ENCODE measurements at regions not wholly inside any gene's neighbourhood (a gene's known extent, or its start where the extent isn't known, plus 50 kb on each side); places are given as distances from the start of the nearest gene placed in this dataset.

DNA sequence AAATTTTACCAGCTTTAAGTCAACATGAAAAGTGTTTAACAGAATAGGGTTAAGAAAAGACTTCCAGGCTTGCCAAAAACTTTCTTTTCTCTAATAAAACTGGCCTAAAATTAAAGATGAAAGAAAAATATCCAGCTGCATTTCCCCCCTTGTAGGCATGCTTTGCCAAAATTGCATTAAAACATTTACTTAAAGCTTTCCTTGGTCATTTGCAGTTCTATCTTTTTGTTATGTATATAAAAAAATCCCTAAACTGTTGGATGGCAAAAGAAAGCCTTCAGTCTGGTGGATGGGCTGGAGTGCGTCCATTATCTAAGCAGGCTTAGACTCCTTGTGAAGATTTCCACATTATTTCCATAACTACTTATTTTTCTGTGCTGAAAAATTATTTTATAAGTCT is 105.4 kb upstream of the DSEL start:
- DNase-seq: no peak

DNA sequence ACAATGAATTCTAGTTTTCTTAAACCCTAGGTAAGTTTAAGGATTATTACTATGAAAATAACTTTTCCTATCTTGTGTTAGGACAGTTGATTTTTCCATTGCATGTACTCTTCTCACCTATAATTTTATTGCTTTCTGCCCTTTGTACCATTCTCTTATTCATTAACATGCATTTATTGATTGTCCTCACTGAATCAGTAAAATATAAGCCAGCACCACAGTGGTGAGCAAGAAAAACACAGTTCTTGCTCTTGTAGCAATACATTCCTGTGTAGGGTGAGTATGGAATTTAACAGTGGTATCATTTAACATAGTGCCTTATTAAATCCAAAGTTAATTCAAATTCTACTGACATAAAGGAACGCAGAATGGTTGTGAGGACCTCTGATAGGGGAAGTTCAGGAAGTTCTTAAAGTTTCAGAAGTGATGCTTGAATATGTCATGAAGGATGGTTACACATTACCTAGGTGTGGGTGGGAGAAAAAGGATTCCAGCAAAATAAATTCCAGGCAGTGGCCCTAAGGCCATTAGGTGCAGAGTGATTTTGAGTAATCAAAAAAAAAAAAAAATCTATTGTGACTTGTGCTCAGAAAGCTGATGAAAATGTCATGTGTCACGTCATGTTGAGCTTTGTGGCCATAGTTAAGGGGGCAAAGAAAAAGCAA is 104.7 kb upstream of the DSEL start:
- DNase-seq: no peak

DNA sequence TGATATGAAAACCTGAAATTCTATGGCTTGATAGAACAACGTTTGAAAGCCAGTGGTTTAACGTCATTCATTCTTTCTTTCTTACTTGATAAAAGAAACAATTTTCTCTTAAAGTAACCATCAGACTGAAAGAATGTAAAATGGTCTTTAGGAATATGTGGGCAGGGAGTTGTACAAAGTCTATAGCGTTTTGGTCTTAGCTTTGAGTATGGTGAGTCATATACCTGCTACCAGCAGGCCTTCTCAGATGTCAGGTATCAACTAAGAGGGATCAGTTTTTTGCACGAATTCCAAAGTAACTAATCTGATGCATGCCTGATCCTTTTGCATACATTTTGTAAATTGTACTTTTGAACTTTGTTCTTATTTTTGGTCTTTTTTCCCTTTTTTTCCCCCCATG is 101.5 kb upstream of the DSEL start:
- DNase-seq: no peak

DNA sequence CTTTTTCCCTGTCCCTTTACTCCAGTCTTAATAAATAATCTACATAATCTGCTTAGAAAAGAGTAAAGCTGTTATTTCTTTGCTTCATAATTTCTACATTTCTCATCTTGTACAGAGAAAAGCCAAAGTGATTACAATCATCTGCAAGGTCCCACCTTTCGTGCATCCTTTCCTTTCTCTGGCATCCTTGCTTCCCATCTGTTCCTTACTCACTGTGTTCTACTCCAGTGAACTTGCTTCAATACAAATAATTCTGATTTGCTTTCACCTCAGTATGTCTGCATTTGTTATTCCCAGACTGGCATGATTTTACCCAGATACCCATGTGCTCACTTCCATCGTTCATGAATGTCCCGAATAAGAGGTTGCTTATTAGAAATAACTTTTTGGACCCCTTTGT is 99.4 kb upstream of the DSEL start:
- no peak for DNase-seq

DNA sequence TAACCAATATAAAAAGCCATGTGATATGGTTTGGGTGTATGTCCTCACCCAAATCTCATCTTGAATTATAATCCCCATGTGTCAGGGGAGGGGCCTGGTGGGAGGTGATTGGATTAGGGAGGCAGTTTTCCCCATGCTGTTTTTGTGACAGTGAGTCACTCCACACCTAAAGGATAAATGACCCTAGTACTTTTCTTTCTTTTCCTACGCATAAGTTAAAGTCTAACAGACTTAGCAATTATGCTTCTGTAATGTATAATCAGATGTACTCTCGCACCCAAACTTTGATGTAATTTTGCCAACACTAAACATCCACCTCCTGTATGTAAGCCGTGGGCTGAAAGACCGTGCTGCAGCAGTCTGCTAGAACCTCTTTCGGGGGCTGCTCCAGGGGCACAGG is 97.2 kb upstream of the DSEL start:
- no peak for DNase-seq

DNA sequence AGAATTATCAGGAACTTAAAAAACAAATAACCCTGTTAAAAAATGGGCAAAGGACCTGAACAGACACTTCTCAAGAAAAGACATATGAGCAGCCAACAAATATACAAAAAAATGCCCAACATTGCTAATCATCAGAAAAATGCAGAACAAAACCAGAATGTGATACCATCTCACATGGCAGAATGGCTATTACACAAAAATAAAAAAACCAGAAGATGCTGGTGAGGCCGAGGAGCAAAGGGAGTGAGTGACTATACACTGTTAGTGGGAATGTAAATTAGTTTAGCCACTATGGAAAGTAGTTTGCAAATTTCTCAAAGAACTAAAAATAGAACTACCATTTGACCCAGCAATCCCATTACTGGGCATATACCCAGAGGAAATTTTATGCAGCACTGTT is 95.8 kb upstream of the DSEL start:
- no peak for DNase-seq

DNA sequence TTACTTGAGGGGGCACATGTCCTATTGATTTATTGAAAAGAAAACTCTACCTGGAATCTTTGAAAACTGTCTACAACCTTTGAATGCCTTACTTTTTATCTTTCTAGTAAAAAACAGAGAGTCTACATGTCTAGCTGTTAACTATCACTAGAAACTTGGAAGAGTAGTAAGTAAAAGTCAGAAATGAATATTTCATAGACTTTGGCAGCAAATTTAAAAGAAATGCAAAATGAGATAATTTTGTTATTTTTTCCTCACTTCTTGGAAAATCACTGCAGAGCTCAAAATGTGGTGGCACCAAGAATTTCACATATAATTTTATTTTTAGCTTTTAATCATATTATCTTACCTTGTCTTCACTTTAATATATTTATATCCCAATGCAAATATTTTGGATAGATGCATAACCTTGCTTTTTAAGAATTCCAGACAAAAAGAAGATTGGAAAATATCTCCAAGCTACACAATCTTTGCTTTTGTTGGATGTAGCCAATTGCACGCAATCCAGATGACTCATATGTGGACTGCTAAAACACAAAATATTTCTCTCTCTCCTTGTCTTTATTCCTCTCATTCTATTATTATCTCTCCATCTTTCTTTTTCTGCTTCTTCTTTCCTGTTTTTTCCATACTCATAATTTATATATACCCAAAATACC is 92.2 kb upstream of the DSEL start:
- no peak for DNase-seq

DNA sequence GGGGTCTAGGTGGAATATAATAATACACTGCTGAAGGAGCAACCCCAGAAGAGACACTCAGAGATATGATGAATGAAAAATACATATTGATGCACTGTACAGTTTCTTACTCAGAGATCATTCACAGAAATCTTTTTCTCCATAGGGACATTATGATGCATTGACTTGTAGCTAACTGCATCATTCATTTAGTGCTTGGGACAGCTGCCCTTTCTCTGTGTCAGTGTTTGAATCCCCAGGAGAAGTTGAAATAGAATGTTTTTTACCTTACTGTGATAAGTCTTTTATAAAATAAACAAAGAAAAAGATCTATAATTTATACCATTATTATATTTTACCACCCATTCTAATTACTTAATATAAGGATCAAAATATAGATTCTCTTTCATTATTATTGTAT is 91.7 kb upstream of the DSEL start:
- DNase-seq: no peak

DNA sequence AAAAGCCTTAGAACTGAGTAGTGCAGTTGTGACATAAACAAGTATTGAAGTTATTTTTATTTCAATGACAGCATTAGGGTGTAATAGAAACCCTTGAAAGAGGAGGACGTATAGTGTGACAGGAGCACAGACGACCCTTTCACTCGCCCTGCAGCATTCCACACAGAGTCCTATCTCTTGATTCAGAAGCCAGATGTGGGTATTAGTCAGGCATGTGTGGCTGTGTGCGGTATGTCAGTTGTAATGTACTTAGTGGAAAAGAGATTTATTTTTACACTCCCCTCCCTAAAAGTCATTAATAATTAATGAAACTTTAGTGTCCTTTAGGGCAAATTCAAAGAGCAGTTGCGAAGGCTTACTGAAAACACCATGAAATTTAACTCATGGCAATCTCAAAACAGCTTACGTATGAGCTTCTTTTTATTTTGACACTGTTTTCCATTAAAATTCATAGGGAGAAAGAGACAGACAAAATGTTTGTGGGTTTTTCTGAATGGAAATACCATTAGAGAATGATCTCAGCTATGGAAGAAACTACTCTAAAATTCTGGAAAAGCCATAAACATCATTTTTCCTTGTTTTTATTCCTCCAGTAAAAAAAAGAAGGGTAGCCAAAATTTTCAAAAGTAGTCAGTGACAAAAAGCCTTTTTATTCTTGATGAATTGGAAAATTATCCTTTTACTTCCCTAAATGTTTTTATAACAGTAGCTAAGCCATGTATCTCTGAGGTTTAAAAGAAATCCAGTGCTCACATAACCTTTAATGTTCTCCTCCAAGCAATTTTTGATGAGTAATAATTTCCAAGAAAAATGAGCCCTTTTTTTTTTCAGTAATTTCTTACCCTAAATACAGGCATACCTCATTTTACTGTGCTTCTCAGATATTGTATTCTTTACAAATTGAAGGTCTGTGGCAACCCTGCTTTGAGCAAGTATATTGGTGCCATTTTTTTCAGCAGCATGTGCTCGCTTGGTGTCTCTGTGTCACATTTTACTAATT is 84.0 kb upstream of the DSEL start:
- no peak for DNase-seq

DNA sequence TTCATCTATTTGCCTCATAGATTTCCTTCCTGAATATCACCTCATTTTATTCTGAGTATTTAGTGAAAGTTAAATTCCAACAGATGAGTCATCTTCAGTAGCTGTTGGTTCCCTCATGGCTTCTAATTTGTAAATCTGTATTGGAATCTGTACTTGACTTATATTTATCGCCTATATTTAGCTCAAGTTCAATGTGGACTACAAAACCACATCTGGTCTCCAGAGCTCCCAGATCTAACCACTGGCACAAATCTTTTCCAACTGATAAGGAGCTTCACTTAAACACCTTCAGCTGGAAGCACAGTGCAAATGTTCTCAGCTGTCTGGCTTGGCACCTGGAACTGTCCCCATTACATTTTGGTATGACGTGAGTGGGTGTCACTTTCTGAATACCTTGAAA is 82.8 kb upstream of the DSEL start:
- no peak for DNase-seq

DNA sequence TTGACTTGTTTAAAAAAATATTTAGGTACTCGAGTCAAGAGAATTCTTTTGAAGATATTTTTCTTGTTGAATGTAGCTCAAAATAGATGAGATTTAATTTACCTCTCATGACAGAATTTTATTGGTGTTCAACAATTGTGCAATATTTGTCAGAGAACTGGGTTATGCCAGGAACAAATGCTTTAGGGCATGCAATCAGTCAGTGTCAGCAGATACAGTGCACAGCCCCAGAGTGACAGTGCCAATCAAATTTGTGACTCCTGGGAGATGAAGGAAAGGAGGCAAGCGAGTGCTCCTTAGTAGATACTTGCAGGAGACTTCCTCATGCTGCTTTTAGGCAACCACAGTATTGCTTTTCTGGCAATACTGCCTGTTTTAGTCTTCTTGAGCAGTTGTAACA is 81.2 kb upstream of the DSEL start:
- no peak for DNase-seq

DNA sequence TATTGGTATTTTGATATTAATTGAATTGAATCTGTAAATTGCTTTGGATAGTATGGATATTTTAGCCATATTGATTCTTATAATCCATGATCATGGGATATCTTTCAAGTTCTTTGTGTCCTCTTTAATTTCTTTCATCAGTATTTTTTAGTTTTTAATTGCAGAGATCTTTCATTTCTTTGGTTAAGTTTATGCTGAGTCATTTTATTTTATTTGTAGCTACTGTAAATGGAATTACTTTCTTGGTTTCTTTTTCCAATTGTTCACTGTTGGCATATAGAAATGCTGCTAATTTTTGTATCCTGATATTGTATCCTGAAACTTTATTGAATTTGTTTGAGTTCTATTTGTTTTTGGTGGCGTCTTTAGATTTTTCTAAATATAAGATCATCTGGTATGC is 79.5 kb upstream of the DSEL start:
- DNase-seq: no peak

DNA sequence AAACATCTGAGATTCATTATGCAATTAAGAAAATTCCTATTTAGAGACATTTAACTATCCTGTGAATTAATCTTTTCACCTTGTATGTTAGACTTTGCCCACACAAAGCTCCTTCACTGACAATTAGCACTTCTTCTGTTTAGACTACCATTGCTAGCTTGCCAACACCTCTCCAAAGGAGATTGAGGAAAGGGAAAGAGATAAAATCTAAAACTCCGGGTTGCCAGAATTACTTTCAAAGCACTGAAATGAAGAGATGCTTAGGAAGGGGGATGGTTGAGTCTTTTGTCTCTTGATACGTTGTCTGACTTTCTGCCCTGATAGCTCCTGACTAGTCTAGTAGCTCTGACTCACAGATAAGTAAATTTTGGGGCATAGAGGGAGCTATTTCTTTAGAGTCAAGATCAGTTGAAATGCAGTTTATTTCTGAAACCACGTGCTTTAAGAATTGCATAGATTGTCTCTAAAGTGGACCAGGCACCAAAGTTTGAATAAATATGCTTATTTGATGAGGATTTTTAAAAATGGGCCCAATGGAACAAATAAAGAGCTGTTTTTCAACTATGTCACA is 74.1 kb upstream of the DSEL start:
- DNase-seq: no peak

DNA sequence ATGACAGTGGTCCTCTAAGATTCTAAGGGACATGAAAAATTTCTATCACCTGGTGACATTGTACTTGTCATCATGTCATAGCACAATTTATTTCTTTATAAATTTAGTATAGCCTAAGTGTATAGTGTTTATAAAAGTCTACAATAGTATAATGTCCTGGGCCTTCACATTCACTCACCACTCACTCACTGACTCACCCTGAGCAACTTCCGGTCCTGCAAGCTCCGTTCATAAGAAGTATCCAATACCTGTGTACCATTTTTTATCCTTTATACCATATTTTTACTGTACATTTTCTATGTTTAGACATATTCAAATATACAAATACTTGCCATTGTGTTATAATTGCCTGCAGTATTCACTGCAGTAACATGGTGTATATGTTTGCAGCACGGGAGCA is 72.8 kb upstream of the DSEL start:
- DNase-seq: no peak

DNA sequence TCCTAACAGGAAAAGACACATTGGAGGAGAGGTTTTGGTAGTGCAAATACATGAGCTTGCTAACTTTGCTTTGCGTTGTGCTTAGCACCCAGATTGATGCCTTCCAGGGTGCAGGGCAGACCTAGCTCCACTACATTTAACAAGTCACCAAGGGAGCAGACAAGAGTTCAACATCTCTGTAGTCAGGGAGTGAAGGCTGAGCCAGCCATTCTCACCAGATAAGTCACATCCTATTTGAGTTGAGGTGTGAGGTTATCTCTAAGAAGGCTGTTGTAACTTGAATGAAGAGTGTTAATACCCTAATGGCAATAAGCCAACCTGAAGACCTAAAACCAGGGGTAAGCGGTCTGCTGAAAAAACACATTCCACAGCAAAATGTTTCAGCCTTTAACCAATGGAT is 69.6 kb upstream of the DSEL start:
- DNase-seq: no peak

DNA sequence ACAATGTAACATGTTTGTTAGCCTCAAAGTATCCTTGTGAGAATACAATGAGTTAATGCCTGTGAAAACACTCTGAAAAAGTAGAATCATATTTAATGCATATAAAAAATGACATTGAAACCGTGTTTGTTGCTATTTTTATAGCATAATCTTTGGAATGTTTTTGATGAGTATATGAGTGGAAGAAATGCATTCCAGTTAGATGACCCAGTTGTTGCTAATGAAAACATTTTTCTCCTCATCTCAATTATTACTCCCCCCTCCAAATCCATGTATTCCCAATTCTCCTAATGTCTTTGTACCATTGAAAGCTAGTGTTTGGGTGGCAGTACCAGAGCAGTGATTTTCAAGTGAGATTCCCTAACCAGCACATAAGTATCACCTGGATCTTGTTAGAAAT is 67.1 kb upstream of the DSEL start:
- no peak for DNase-seq

DNA sequence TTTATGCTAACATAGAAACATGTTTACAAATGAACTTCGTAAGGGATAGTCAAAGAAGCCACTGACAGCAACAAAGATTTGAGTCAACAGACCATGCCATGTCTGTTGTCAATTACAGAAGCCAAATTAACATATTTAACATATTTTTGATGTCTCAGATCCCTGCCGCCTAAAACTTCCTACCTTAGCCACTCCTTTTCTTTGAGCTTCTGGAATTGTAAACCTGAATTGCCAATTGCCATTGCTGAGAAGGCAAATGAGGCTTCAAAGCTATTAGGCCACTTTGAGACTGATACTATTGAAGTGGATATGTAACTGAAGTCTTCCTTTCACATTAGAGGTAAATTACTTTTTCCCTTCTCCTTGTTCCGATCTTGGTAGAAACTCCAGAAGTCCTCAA is 66.0 kb upstream of the DSEL start:
- DNase-seq: no peak

DNA sequence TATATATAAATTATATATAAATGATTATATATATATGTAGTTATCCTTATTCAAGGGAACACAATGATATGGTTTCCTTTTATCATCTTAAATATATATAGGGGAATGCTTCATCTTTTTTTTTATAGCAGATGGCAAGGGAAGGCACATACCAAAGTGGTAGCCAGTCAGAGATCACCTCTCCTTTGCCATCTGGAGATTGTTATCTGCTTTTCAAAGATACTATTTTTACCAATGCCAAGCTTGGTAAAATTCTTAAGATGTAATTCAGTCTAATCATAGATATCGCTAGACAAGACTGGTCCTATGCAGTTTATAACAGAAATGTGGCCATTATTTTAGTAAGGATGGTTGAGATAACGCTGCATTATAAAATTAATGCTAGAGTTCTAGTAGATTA is 64.7 kb upstream of the DSEL start:
- no peak for DNase-seq

DNA sequence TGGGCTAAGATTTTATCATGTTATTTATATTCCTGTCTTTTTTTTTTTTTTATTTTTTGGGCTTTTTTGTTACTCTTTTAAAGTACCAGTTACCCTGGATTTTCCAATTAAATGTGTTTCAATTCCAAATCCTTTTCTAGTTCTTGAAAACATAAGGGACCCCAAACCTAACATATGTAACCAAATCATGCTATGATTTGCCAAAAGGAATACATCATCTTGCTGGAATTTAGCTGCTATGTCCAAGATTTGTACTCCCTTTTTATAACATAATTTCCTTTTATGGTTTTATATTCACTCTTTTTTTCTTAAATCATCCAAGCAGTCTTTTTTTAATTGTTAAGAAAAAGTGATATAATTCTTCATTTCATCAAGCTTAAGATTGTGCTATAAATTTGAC is 60.9 kb upstream of the DSEL start:
- no peak for DNase-seq

DNA sequence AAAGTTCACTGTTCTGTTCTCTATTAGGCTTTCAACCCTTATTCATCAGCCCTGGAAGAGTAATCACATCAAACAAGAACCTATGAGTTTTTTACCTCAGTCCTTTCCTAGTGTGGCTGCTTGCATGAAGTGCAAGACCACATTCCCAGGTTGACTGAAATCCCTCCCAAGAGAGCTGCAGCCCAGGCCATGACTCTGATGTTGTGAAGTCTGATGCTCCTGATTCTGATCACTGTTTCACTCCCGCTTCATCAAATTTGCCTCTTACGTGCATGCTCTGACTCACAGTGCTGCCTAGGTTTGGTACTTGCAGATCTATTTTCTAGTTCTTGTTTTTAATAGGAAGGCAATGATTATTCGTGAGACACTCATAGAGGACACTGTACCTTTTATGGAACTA is 58.2 kb upstream of the DSEL start:
- DNase-seq: no peak

DNA sequence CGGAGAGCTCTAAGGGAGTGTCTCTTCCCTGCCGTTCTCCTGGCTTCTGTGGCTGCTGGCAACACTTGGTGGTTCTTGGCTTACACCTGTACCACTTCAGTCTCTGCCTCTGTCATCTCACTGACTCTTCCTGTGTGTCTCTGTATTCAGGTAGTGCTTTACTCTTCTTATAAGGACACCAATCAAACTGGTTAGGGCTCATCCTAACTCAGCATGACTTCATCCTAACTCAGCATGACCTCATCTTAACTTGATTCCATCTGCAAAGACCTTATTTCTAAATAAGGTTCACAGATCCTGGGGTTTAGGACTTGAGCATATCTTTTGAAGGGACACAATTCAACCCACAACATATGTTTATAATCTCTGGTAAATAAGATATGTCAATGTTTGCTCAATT is 51.6 kb upstream of the DSEL start:
- no peak for DNase-seq

Data from stimulated activated CD8-positive, alpha-beta memory T cell treated with anti-CD3 and anti-CD28 coated beads, Interleukin-4, amount 100 ng/mL, for 48 hours (primary cell).